ENCODE measurements at regions not wholly inside any gene's neighbourhood (a gene's known extent, or its start where the extent isn't known, plus 50 kb on each side); places are given as distances from the start of the nearest gene placed in this dataset.

DNA sequence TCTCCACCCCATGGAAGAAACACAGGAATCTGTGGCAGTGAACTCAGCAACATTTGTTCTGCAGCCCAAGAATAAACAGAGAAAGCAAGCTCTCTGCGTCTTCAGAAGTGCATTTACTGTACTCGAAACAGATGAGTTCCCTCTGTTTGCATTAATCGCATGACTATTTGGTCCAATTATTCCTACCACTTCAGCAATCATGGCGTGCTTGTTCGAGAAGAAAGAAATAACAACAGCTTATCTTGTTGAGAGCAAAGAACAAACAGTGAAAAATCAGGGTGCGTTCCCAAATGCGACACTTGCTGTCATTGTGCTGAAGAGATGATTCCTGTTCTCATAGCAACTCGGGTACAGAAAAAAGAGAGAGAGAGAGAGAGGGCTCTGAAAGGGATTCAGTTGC, 445.3 kb upstream of the MAF start:
- ChIA-PET CTCF (interaction anchor here (0.7 kb wide), 1 partner anchor 14 kb away, joined by 3 read pairs; no protein-coding TSS in a partner anchor), POLR2A (no interaction called here)
- no peak for DNase-seq (ENCODE audit: extremely low spot score)
- TF ChIP-seq ELF4 (IDR thresholded peaks at IDR 0.05) (no peak), BHLHE40 (IDR thresholded peaks at IDR 0.05; ENCODE audit: borderline replicate concordance) (no peak), L3MBTL2 (conservative IDR thresholded peaks at IDR 0.05) (no peak), SP1 (IDR thresholded peaks at IDR 0.05) (no peak), CTBP1 (IDR thresholded peaks at IDR 0.05; ENCODE audit: borderline replicate concordance) (no peak), HDGF (IDR thresholded peaks at IDR 0.05; ENCODE audit: borderline replicate concordance) (no peak), ZNF384 (IDR thresholded peaks at IDR 0.05) (no peak), NFRKB (IDR thresholded peaks at IDR 0.05) (no peak), FOXA1 (IDR thresholded peaks at IDR 0.05) (no peak)

DNA sequence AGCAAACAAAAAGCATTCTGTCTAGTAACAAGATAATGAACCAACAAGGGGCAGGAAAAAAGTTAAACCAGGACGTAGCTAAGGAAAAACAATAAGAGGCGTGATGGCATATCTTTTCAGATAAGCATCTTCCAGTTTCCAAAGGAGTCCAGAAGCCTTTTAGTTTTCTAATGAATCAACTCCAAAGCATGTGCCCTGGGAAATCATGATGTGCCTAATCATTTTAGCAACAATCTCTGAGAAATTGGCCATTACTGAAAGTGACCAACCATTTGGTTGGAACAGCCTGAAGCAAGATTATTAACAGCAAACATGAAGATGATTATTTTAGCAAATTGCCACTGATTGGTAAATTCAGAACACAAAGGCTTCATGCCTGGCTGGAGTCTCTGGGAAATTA, 440.9 kb upstream of the MAF start:
- no peak for TF ChIP-seq ARNT (IDR thresholded peaks at IDR 0.05)
- TF ChIP-seq NFRKB (IDR thresholded peaks at IDR 0.05), result no peak
- TF ChIP-seq FOXA1 (IDR thresholded peaks at IDR 0.05), result no peak
- no peak for TF ChIP-seq L3MBTL2 (conservative IDR thresholded peaks at IDR 0.05)
- no peak for TF ChIP-seq SUZ12 (IDR thresholded peaks at IDR 0.05)
- no peak for TF ChIP-seq FOXM1 (IDR thresholded peaks at IDR 0.05; ENCODE audit: borderline replicate concordance)
- no peak for TF ChIP-seq LEF1 (IDR thresholded peaks at IDR 0.05; ENCODE audit: borderline replicate concordance)
- DNase-seq (ENCODE audit: extremely low spot score), result no peak
- ChIA-PET CTCF (no interaction called here), POLR2A (no interaction called here)

DNA sequence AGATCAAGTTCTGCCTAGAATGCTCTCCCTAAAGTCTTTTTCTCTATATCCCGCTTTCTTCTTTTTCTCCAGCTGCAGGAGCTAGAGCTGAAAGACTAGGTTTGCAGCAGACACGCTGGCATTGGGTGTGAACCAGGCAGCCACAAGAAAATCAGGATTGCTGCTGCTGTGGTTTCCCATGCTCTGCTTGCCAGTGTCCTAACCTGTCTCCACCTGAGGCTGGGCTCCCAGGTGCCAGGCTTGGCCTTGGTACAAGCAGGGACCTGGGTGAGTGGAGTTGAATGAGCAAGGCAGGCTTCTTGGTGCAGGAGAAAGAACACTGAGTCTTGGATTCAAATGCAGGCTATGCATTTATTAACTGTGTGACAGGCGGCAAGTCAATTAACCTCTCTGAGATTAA, 440.3 kb upstream of the MAF start:
- TF ChIP-seq ZNF384 (IDR thresholded peaks at IDR 0.05) (no peak), FOXK2 (IDR thresholded peaks at IDR 0.05) (no peak), NFRKB (IDR thresholded peaks at IDR 0.05) (no peak), FOXA1 (IDR thresholded peaks at IDR 0.05) (no peak), BHLHE40 (IDR thresholded peaks at IDR 0.05; ENCODE audit: borderline replicate concordance) (no peak), L3MBTL2 (conservative IDR thresholded peaks at IDR 0.05) (no peak), LEF1 (IDR thresholded peaks at IDR 0.05; ENCODE audit: borderline replicate concordance) (no peak), ARNT (IDR thresholded peaks at IDR 0.05) (no peak)
- POLR2A ChIA-PET, result no interaction called here
- DNase-seq (ENCODE audit: extremely low spot score), result no peak
- CTCF ChIA-PET, result no interaction called here

DNA sequence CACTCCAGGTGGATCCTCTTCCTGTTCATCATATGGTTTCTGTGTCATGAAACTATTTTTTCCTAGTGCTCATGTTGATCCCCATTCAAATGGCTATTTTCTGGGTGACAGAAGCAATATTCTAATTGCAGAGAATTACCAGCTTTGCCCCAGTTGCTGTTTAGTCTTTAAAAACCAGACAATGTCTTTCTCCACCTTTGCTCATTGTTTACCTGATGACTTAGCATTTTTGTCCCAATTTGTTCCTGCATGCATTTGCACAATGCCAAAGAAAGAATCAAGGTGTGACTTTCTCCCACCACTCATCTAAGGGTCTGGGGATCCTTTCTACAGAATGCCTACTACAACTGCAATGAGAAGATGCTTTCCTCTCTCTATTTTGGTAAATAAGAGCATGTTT, 439.9 kb upstream of the MAF start:
- POLR2A ChIA-PET, result no interaction called here
- no peak for DNase-seq (ENCODE audit: extremely low spot score)
- CTCF ChIA-PET, result no interaction called here
- TF ChIP-seq ARNT (IDR thresholded peaks at IDR 0.05) (no peak), SUZ12 (IDR thresholded peaks at IDR 0.05) (no peak), L3MBTL2 (conservative IDR thresholded peaks at IDR 0.05) (no peak), FOXA1 (IDR thresholded peaks at IDR 0.05) (no peak), TARDBP (IDR thresholded peaks at IDR 0.05) (no peak), HDGF (IDR thresholded peaks at IDR 0.05; ENCODE audit: borderline replicate concordance) (no peak), BHLHE40 (IDR thresholded peaks at IDR 0.05; ENCODE audit: borderline replicate concordance) (no peak)

DNA sequence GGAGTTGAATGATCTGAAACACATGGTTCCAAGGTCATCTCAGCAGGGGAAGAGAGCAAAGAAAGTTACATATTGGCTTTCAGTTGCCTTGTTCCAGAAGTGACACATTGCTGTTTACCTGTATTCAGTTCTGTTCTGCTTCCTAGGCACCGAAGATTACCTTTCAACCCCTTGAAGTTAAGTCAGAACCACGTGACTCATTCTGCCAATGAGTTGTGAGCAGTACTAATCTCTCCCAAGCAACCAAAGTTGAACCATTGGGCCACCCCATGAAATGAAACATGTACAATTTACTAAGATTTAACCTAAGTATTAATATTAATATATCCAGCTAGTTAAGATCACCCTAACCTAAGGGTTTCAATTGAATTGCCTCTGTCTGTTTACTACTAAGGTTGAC, 439.2 kb upstream of the MAF start:
- DNase-seq (ENCODE audit: extremely low spot score), result no peak
- ChIA-PET POLR2A (no interaction called here), CTCF (no interaction called here)
- TF ChIP-seq FOXA1 (IDR thresholded peaks at IDR 0.05), result no peak
- TF ChIP-seq FOXM1 (IDR thresholded peaks at IDR 0.05; ENCODE audit: borderline replicate concordance), result no peak
- TF ChIP-seq LEF1 (IDR thresholded peaks at IDR 0.05; ENCODE audit: borderline replicate concordance), result no peak
- no peak for TF ChIP-seq NFRKB (IDR thresholded peaks at IDR 0.05)
- no peak for TF ChIP-seq CTBP1 (IDR thresholded peaks at IDR 0.05; ENCODE audit: borderline replicate concordance)
- TF ChIP-seq ARNT (IDR thresholded peaks at IDR 0.05), result no peak

DNA sequence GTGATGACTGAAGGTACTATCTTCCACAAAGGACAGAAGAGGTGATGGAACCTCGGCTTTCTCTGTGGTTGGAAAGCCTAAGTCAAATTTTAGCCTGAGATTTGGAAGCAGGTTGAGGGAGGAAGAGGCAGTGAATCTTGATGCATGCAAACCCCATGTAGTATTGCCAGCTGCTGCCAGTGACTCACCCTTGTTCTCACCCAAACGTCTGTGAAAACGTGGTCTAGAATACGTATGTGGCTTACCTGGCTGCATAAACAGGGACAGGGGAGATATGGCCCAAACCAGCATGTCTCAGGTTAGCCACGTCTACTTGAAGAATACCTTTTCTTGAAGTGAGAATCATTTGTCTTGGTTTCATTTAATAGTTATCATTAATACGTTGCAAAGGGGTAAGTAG, 438.0 kb upstream of the MAF start:
- TF ChIP-seq TARDBP (IDR thresholded peaks at IDR 0.05) (no peak), ARNT (IDR thresholded peaks at IDR 0.05) (no peak), ELF4 (IDR thresholded peaks at IDR 0.05) (no peak), ZNF384 (IDR thresholded peaks at IDR 0.05) (no peak), CTBP1 (IDR thresholded peaks at IDR 0.05; ENCODE audit: borderline replicate concordance) (no peak), FOXK2 (IDR thresholded peaks at IDR 0.05) (no peak), SP1 (IDR thresholded peaks at IDR 0.05) (no peak)
- CTCF ChIA-PET, result no interaction called here
- POLR2A ChIA-PET, result no interaction called here
- DNase-seq (ENCODE audit: extremely low spot score), result no peak

DNA sequence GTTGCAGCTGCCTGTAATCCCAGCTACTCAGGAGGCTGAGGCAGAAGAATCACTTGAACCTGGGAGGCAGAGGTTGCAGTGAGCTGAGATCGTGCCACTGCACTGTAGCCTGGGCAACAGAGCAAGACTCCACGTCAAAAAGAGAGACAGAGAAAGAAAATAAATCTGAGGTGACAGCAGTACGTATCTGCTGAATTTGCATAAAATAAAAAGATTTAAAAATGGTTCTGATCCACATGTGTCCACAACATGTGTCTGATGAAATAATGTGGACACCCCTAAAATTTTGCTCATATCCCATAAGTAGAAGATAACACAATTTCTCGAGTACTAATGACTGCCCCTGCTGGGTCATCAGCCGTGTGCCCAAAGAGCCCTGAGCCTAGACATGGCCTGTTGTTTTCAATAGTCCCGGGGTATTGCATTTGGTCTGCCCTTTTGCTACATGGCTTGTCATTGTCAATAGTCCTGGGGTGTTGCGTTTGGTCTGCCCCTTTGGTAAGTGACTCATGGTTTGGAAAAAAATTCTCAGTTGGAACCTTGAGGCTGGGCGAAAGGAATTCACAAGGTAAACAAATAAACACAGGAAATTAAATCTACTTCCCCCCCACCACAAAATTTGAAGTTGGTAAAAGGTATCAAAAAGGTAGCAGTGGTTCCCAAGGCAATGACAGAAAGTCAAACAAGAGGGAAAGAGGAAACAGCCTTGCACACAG, 434.6 kb upstream of the MAF start:
- DNase-seq (ENCODE audit: extremely low spot score), result no peak
- CTCF ChIA-PET, result interaction anchor here (0.5 kb wide), 1 partner anchor 433 kb away, joined by 6 read pairs; no protein-coding TSS in a partner anchor
- POLR2A ChIA-PET, result no interaction called here
- TF ChIP-seq, protein P1, sequence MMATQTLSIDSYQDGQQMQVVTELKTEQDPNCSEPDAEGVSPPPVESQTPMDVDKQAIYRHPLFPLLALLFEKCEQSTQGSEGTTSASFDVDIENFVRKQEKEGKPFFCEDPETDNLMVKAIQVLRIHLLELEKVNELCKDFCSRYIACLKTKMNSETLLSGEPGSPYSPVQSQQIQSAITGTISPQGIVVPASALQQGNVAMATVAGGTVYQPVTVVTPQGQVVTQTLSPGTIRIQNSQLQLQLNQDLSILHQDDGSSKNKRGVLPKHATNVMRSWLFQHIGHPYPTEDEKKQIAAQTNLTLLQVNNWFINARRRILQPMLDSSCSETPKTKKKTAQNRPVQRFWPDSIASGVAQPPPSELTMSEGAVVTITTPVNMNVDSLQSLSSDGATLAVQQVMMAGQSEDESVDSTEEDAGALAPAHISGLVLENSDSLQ (IDR thresholded peaks at IDR 0.05), result no peak
- TF ChIP-seq ELF4 (IDR thresholded peaks at IDR 0.05), result no peak
- no peak for TF ChIP-seq BHLHE40 (IDR thresholded peaks at IDR 0.05; ENCODE audit: borderline replicate concordance)
- no peak for TF ChIP-seq SUZ12 (IDR thresholded peaks at IDR 0.05)
- TF ChIP-seq LEF1 (IDR thresholded peaks at IDR 0.05; ENCODE audit: borderline replicate concordance), result no peak
- no peak for TF ChIP-seq FOXA1 (IDR thresholded peaks at IDR 0.05)
- no peak for TF ChIP-seq NFRKB (IDR thresholded peaks at IDR 0.05)
- no peak for TF ChIP-seq TARDBP (IDR thresholded peaks at IDR 0.05)
- no peak for TF ChIP-seq FOXM1 (IDR thresholded peaks at IDR 0.05; ENCODE audit: borderline replicate concordance)
- TF ChIP-seq HDGF (IDR thresholded peaks at IDR 0.05; ENCODE audit: borderline replicate concordance), result no peak
- no peak for TF ChIP-seq CTBP1 (IDR thresholded peaks at IDR 0.05; ENCODE audit: borderline replicate concordance)
- no peak for TF ChIP-seq ARNT (IDR thresholded peaks at IDR 0.05)
- TF ChIP-seq L3MBTL2 (conservative IDR thresholded peaks at IDR 0.05), result no peak
- no peak for TF ChIP-seq ZNF384 (IDR thresholded peaks at IDR 0.05)
- TF ChIP-seq SP1 (IDR thresholded peaks at IDR 0.05), result no peak
- no peak for TF ChIP-seq FOXK2 (IDR thresholded peaks at IDR 0.05)

DNA sequence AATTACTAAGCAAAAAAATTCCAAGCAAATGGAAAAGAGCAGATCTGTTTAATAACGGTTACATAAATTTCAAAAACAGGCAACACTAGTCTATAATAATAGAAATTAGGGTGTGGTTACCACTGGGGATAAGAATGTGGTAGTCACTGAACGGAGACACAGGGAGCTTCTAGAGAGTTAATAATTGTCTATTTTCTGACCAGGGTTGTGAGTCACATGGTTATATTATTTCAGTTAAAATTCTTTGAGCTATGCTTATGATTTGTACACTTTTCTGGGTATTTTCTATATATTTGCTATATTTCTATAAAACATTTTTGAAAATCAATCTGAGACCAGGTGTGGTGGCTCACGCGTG, 433.9 kb upstream of the MAF start:
- ChIA-PET CTCF (interaction anchor here (0.5 kb wide), 1 partner anchor 432 kb away, joined by 6 read pairs; no protein-coding TSS in a partner anchor), POLR2A (no interaction called here)
- no peak for DNase-seq (ENCODE audit: extremely low spot score)
- no peak for TF ChIP-seq BHLHE40 (IDR thresholded peaks at IDR 0.05; ENCODE audit: borderline replicate concordance)
- no peak for TF ChIP-seq NFRKB (IDR thresholded peaks at IDR 0.05)
- no peak for TF ChIP-seq FOXA1 (IDR thresholded peaks at IDR 0.05)
- no peak for TF ChIP-seq LEF1 (IDR thresholded peaks at IDR 0.05; ENCODE audit: borderline replicate concordance)
- TF ChIP-seq HDGF (IDR thresholded peaks at IDR 0.05; ENCODE audit: borderline replicate concordance), result no peak
- TF ChIP-seq L3MBTL2 (conservative IDR thresholded peaks at IDR 0.05), result no peak
- TF ChIP-seq SUZ12 (IDR thresholded peaks at IDR 0.05), result no peak
- TF ChIP-seq ZNF384 (IDR thresholded peaks at IDR 0.05), result no peak
- TF ChIP-seq TARDBP (IDR thresholded peaks at IDR 0.05), result no peak
- TF ChIP-seq FOXK2 (IDR thresholded peaks at IDR 0.05), result no peak
- TF ChIP-seq, protein P1 (IDR thresholded peaks at IDR 0.05), result no peak
